ENCODE measurements at regions not wholly inside any gene's neighbourhood (a gene's known extent, or its start where the extent isn't known, plus 50 kb on each side); places are given as distances from the start of the nearest gene placed in this dataset.

- TF ChIP-seq CTCF (IDR thresholded peaks at IDR 0.05; ENCODE audit: low read length) (no peak), EZH2 (IDR thresholded peaks at IDR 0.05; ENCODE audit: borderline replicate concordance, low read length) (no peak)
These were observed 69.1 kb upstream of the CTLA4 start for GRCh38 chr2:203798296-203799087.

Data from OCI-LY1 (cell line).